Stimulated activated effector memory CD8-positive, alpha-beta T cell treated with anti-CD3 and anti-CD28 coated beads, Interleukin-12 subunit alpha, Interleukin-12 subunit beta, amount 100 ng/mL, for 72 hours (primary cell): ENCODE measurements at regions not wholly inside any gene's neighbourhood (a gene's known extent, or its start where the extent isn't known, plus 50 kb on each side); places are given as distances from the start of the nearest gene placed in this dataset.

Experiments used
- ATAC-seq: fragments of 150-1000 bp; cut with Tn5 transposase; 2 replicates; pipeline ENCODE4 v1.10.0; 2021
- DNase-seq, 2 donors: peaks; one replicate each; pipeline ENCODE4 v3.0.0; 2021 to 2022; ENCODE audit warnings: low spot score in 2 of 2
- H3K27ac Mint-ChIP-seq: one replicate; pipeline ENCODE4 v1.8.0; 2022; ENCODE audit warnings: mild to moderate bottlenecking, mixed read lengths
- H3K36me3 Mint-ChIP-seq: one replicate; pipeline ENCODE4 v1.8.0; 2022; ENCODE audit warnings: mild to moderate bottlenecking, mixed read lengths
- H3K4me1 Mint-ChIP-seq: one replicate; pipeline ENCODE4 v1.8.0; 2022; ENCODE audit warnings: mixed read lengths
- H3K4me3 Mint-ChIP-seq: one replicate; pipeline ENCODE4 v1.8.0; 2022; ENCODE audit warnings: mild to moderate bottlenecking, mixed read lengths
- H3K9me3 Mint-ChIP-seq: one replicate; pipeline ENCODE4 v1.8.0; 2022; ENCODE audit warnings: mixed read lengths

- ATAC-seq (peak; percentile 32), DNase-seq (no peak)
- Mint-ChIP-seq H3K36me3 (no peaks in the 10 kb centered on the region), H3K4me3 (no peak overlapping the region), H3K4me1 (no peaks in the 10 kb centered on the region), H3K27ac (no peak overlapping the region), H3K9me3 (no peaks in the 10 kb centered on the region)
These were observed 112.7 kb upstream of the DLX2 start for GRCh38 chr2:172215172-172215935.

- ATAC-seq (no peak), DNase-seq (no peak)
- Mint-ChIP-seq H3K4me1 (no peaks in the 10 kb centered on the region), H3K9me3 (no peaks in the 10 kb centered on the region), H3K4me3 (no peak overlapping the region), H3K36me3 (no peaks in the 10 kb centered on the region), H3K27ac (no peak overlapping the region)
These were observed 113.2 kb upstream of the DLX2 start for GRCh38 chr2:172215936-172216335.

GRCh38 chr2:172216477-172216876 lies 113.8 kb upstream of the DLX2 start:
- no peak for ATAC-seq
- Mint-ChIP-seq H3K4me3 (no peak overlapping the region), H3K36me3 (no peaks in the 10 kb centered on the region), H3K27ac (no peak overlapping the region), H3K9me3 (no peaks in the 10 kb centered on the region), H3K4me1 (no peaks in the 10 kb centered on the region)
- no peak for DNase-seq

- DNase-seq (no peak), ATAC-seq (no peak)
- Mint-ChIP-seq H3K27ac (no peak overlapping the region), H3K36me3 (no peaks in the 10 kb centered on the region), H3K4me3 (no peak overlapping the region), H3K4me1 (peaks cover 11% of the 10 kb centered on the region), H3K9me3 (no peaks in the 10 kb centered on the region)
These were observed 116.5 kb upstream of the DLX2 start for GRCh38 chr2:172219201-172219600.

- ATAC-seq (no peak), DNase-seq (no peak)
- Mint-ChIP-seq H3K27ac (no peak overlapping the region), H3K9me3 (no peaks in the 10 kb centered on the region), H3K4me3 (no peak overlapping the region), H3K4me1 (peaks cover 15% of the 10 kb centered on the region), H3K36me3 (no peaks in the 10 kb centered on the region)
These were observed 117.4 kb upstream of the DLX2 start for GRCh38 chr2:172220121-172220520.

- no peak overlapping the region for H3K4me3 Mint-ChIP-seq
- H3K9me3 Mint-ChIP-seq = no peaks in the 10 kb centered on the region
These were observed 120.9 kb upstream of the DLX2 start for GRCh38 chr2:172223601-172224054.

GRCh38 chr2:172225786-172226185 lies 123.1 kb upstream of the DLX2 start:
- Mint-ChIP-seq H3K4me3 (no peak overlapping the region), H3K36me3 (no peaks in the 10 kb centered on the region), H3K27ac (no peak overlapping the region)

More at GRCh38 chr2:172223601-172224054, 120.9 kb upstream of the DLX2 start:
- Mint-ChIP-seq H3K4me1 (peaks cover 17% of the 10 kb centered on the region), H3K27ac (no peak overlapping the region), H3K36me3 (no peaks in the 10 kb centered on the region)
- ATAC-seq (no peak), DNase-seq (no peak)

GRCh38 chr2:172226244-172227061 lies 123.8 kb upstream of the DLX2 start:
- H3K9me3 Mint-ChIP-seq = no peaks in the 10 kb centered on the region
- H3K4me1 Mint-ChIP-seq = peaks cover 17% of the 10 kb centered on the region
- H3K4me3 Mint-ChIP-seq = no peak overlapping the region
- no peak overlapping the region for H3K27ac Mint-ChIP-seq
- H3K36me3 Mint-ChIP-seq = no peaks in the 10 kb centered on the region
- ATAC-seq (peak; percentile 34), DNase-seq (no peak)

More at GRCh38 chr2:172225786-172226185, 123.1 kb upstream of the DLX2 start:
- no peak for ATAC-seq
- Mint-ChIP-seq H3K4me1 (peaks cover 17% of the 10 kb centered on the region), H3K9me3 (no peaks in the 10 kb centered on the region)
- no peak for DNase-seq

GRCh38 chr2:172227719-172228118 lies 125.0 kb upstream of the DLX2 start:
- ATAC-seq (no peak), DNase-seq (no peak)
- no peaks in the 10 kb centered on the region for H3K36me3 Mint-ChIP-seq
- no peak overlapping the region for H3K27ac Mint-ChIP-seq
- no peaks in the 10 kb centered on the region for H3K9me3 Mint-ChIP-seq
- H3K4me3 Mint-ChIP-seq = no peak overlapping the region
- H3K4me1 Mint-ChIP-seq = peaks cover 17% of the 10 kb centered on the region

- no peaks in the 10 kb centered on the region for H3K9me3 Mint-ChIP-seq
- H3K27ac Mint-ChIP-seq = no peak overlapping the region
- no peak overlapping the region for H3K4me3 Mint-ChIP-seq
- no peaks in the 10 kb centered on the region for H3K36me3 Mint-ChIP-seq
- peaks cover 12% of the 10 kb centered on the region for H3K4me1 Mint-ChIP-seq
- no peak for ATAC-seq
- no peak for DNase-seq
These were observed 125.6 kb upstream of the DLX2 start for GRCh38 chr2:172228177-172228808.

- DNase-seq = no peak
- H3K27ac Mint-ChIP-seq = no peak overlapping the region
- no peaks in the 10 kb centered on the region for H3K9me3 Mint-ChIP-seq
- no peaks in the 10 kb centered on the region for H3K36me3 Mint-ChIP-seq
- H3K4me1 Mint-ChIP-seq = peaks cover 9% of the 10 kb centered on the region
- no peak overlapping the region for H3K4me3 Mint-ChIP-seq
- no peak for ATAC-seq
These were observed 126.4 kb upstream of the DLX2 start for GRCh38 chr2:172229125-172229524.

- H3K4me1 Mint-ChIP-seq = peaks cover 16% of the 10 kb centered on the region
- no peaks in the 10 kb centered on the region for H3K9me3 Mint-ChIP-seq
- ATAC-seq (no peak), DNase-seq (no peak)
- H3K27ac Mint-ChIP-seq = no peak overlapping the region
- no peak overlapping the region for H3K4me3 Mint-ChIP-seq
- no peaks in the 10 kb centered on the region for H3K36me3 Mint-ChIP-seq
These were observed 127.7 kb upstream of the DLX2 start for GRCh38 chr2:172230332-172230888.

GRCh38 chr2:172230889-172231401 lies 128.2 kb upstream of the DLX2 start:
- H3K9me3 Mint-ChIP-seq = no peaks in the 10 kb centered on the region
- H3K27ac Mint-ChIP-seq = no peak overlapping the region
- DNase-seq (no peak), ATAC-seq (peak; percentile 8)
- H3K4me3 Mint-ChIP-seq = no peak overlapping the region
- peaks cover 18% of the 10 kb centered on the region for H3K4me1 Mint-ChIP-seq
- H3K36me3 Mint-ChIP-seq = no peaks in the 10 kb centered on the region

- no peak for DNase-seq
- Mint-ChIP-seq H3K27ac (no peak overlapping the region), H3K4me3 (no peak overlapping the region), H3K9me3 (no peaks in the 10 kb centered on the region), H3K36me3 (no peaks in the 10 kb centered on the region), H3K4me1 (peaks cover 18% of the 10 kb centered on the region)
- no peak for ATAC-seq
These were observed 128.8 kb upstream of the DLX2 start for GRCh38 chr2:172231508-172231907.
